ENCODE measurements at regions not wholly inside any gene's neighbourhood (a gene's known extent, or its start where the extent isn't known, plus 50 kb on each side); places are given as distances from the start of the nearest gene placed in this dataset.
"Not testable (repeated sequence)": the region's sequence is repeated elsewhere in the genome, so short reads cannot be mapped to it uniquely, and the experiment has no call there.

DNA sequence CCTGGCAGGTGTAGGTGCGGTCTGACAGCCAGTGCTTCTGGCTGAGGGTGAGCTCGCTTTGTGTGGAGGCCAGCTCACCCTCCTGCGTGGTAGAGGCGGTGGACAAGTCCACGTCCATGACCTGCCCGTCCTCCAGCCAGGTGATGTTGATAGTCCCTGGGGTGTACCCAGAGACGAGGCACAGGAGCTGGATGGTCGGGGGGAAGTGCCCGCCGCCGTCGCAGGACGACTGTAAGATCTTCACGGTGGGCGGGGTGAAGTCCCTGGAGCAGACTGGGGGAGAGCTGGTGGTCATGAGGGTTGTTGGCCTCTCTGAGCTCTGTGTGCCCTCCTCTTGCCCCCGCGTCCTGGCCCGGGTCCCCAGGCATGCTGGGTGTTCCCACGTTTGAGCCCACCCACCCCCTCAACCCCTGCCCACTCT is 74.6 kb downstream of the TMEM121 start:
- DNase-seq (ENCODE audit: low spot score), result no peak

DNA sequence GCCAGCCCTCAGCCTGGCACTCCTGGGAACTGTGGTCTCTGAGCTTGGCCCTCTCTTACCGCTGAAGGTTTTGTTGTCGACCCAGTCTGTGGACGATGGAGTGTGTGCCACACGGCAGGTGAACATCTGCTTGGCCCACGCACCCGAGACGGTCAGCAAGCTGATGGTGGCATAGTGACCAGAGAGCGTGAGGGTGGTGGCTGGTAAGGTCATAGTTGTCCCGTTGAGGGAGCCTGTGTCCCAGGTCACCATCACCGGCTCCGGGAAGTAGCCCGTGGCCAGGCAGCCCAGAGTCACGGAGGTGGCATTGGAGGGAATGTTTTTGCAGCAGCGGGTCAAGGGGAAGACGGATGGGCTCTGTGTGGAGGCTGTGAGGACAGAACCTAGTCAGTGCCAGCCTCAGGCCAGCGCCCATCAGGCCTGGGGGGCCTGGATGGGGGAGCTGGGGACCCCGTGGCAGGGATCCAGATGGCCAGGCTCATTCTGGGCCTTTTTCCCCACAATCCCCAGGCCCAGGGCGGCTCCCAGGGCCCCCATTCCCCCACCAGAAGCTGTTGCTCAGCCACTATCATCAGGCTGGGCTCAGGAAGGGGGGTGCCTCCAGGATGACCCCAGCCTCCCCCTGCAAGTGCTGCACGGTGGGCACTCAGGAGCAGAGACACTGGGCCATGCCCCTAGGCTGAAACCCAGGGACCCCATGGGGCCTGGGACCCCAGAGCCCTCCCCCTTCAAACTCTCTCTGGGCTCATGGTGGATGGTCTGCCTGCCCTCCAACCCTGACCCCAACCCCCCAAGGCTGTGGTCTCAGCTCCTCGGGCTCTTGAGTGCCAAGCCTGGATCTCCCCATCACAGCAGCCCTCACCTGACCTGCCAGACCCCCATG is 75.2 kb downstream of the TMEM121 start:
- no peak for DNase-seq (ENCODE audit: low spot score)

DNA sequence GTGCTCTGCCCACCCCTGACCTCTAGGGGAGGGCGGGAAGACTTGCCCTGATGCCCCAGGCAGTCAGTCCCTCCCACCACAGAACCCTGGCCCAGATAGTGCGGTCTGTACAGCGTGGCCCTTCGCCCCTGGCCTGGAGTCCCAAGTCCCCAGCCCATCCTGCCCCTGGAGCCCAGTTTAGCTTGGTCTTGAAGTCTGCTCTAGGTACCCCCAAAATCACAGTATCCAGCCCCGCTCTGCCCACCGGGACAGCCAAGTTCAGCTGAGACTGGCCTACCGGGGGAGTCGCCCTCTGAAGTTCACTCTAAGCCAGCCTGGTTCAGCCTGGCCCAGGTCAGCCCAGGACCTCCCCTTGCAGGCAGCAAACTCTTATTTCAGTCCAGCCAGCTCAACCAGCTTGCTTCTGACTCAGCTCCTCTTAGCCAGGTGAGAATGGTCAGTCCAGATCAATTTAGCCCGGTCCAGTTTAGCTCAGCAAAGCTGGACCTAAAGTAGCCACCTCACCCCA is 75.9 kb downstream of the TMEM121 start:
- DNase-seq (ENCODE audit: low spot score), result no peak

DNA sequence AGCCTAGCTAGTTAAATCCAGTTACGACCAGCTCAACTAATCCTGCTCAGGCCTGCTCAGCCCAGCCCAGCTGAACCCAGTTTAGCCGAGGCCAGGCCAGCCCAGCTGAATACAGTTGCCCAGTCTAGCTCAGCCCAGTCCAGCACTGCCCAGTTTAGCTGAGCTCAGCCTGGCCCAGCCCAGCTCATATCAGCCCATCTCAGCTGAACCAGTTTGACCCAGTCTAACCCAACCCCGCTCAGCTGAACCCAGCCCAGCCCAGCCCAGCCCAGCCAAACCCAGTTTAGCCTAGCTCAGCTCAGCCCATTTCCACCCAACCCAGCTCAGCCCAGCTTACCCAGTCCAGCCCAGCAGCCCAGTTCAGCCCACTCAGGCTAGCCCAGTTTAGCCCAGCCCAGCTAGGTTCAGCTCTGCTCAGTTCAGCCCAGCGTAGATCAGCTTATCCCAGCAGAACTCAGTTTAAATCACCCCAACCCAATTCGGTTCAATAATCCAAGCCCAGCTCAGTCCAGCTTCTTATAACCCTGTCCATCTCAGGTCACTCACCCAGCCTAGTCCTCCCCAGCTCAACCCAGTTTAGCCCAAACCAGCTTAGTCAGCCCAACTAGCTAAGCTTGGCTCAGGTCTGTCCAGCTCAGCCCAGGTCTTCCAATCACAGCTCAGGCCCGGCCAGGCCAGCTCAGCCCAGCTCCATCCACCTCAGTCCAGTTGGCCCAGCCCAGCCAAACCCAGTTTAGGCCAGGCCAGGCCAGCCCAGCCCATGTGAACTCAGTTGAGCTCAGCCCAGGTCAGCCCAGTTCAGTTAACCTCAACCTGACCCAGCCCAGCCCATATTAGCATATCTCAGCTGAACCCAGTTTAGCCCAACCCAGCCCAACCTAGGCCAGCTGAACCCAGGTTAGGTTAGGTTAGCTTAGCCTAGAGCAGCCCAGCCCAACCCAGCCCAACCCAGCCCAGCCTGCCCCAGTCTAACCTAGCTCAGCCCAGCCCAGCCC is 76.7 kb downstream of the TMEM121 start:
- DNase-seq (ENCODE audit: low spot score), result no peak

DNA sequence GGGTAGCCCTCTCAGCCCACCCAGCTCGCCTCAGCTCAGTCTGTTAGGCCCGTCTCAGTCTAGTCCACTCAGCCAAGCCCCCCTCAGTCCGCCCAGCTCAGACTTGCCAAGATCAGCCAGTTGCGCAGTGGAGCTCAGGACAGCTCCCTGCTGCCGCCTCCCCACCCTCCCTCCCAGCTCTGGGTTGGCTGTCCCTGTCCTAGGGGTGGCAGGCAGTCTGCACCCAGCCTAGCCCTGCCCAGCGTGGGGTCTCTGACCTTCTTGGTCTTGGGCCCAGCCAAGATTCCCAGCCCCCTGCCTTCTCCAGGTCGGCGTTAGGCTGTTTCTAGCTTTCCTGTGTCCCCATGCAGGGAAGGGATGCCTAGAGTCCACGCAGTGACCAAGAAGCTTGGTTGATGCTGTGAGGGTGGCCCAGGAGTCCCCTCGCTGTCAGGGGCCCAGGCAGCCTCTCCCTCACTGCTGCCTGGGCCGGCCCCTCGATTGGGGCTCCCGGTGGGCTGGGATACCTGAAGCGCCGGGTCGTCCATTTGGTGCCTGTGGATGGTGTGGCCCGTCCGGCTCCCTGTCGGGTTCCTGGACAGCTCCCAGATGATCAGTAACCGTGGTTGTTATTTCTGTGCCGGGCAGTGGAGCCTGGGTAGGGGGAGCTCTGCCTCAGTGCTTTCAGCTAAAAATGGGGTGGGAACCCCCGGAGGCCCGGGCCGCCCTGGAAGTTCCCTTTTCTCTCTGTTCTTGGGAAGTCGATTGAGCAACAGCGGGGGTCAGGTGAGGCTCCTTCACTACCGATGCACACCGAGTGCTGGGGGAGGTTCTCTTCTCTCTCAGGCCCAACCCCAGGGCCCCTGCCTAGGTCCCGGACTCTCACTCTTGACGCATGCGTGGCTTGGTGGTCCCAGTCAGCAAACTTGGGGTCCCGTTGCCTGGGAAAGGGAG is 78.4 kb downstream of the TMEM121 start:
- not testable (repeated sequence) for DNase-seq (ENCODE audit: low spot score)

DNA sequence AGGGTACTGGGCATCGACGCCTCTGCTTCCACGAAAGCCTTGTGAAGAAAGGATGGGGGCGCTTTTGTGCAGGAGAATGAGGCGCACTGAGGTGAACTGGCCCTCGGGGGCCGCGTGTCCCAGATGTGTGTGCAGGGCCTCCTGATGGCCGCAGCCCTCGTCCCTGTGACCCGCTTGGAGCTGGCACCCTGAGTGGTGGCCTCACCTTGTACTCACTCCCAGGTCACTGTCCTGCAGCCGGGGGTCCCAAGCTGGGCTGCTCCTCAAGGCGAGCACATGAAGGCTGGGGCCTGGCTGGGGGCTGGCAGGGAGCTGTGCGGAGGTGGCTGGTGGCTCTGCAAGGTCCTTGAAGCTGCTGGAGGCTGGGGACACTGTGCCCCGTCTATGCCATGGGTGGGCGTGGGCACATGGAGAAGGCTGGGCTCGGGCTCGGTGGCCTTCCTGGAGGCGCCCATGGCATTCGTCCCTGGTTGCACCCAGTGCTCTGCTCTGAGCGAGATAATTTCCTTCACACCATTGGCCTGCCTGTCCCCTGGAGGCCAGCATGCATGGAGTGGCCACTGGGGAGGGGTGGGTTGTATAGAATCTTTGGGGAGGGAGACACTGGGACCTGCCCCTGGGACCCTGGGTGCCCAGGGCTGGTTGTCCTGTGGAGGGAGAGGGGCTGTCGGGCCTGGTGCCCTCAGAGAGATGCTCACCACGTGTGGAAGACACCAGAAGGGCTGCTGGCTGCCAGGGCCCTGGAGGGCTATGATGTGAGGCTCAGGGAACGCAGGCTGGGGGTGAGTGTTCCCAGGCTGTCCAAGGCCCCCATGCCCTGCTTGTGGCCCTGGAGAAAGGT is 79.3 kb downstream of the TMEM121 start:
- DNase-seq (ENCODE audit: low spot score), result no peak

DNA sequence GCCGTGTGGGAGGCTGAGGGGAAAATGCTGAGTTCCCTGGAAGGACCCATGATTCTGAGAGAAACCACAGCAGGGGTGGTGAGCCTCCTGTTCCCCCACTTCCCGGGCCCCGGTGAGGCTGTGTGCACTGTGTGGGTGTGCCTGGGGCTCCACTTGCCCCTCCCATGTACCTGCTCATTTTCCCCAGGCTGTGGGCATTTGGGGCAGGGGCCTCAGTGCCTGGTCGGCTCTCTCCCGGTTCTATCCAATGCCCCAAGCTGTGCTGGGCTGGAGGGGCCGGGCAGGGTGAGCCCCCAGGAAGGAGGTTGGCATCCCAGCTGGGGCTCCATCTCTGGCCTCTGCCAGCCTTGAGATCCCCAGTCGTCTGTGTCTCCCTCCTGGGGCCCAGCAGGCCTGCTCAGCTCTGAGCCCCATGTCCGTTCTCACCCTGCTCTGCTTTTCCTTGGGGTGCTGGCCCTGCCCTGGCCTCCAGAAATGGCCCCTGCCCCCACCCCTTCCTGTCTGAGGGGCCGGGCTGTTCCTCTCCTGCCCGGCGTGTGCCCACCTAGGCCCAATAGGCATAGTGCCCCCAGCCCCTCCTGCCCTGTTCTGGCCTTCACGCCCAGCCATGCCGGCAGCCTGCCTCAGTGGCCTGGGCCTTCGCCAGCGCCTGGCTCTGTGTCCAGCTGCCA is 80.1 kb downstream of the TMEM121 start:
- not testable (repeated sequence) for DNase-seq (ENCODE audit: low spot score)

DNA sequence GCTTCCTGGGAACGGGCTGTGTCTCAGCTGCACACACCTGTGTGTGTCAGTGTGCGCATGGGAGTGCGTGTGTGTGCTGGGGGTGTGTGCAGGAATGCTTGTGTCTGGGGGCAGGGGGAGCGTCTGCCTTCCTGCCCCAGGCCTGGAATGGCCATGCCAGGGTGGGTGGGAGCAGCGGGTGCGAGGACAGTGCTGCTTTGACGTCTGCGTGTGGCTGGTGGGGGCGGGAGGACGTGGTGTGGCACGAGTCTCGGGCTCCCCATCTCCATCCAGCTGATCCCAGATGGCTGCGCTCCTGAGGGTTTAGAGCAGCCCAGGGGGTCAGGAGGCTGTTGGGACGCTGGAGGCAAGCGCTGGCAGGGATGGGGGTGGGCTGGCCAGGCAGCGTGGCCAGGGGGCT is 80.6 kb downstream of the TMEM121 start:
- not testable (repeated sequence) for DNase-seq (ENCODE audit: low spot score)

DNA sequence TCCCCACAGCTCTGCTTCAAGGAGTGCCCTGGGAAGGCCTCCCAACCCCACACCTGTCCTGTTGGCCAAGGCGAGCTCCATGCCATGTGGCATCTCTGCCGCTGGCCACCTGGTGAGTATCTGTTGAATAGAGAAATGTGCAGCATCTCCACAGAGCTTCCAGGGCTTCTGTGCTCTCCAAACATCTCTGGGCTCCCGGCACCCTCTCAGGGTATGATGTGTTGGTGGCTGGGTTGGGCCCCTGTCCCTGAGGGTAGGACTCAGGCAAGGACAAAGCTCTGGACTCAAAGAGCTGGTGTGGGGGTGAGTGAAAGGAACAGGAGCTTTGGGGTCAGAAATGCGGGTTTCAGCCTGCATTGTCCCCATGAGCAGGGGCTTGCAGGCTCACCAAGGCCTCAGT is 88.6 kb downstream of the TMEM121 start:
- not testable (repeated sequence) for DNase-seq (ENCODE audit: low spot score)

DNA sequence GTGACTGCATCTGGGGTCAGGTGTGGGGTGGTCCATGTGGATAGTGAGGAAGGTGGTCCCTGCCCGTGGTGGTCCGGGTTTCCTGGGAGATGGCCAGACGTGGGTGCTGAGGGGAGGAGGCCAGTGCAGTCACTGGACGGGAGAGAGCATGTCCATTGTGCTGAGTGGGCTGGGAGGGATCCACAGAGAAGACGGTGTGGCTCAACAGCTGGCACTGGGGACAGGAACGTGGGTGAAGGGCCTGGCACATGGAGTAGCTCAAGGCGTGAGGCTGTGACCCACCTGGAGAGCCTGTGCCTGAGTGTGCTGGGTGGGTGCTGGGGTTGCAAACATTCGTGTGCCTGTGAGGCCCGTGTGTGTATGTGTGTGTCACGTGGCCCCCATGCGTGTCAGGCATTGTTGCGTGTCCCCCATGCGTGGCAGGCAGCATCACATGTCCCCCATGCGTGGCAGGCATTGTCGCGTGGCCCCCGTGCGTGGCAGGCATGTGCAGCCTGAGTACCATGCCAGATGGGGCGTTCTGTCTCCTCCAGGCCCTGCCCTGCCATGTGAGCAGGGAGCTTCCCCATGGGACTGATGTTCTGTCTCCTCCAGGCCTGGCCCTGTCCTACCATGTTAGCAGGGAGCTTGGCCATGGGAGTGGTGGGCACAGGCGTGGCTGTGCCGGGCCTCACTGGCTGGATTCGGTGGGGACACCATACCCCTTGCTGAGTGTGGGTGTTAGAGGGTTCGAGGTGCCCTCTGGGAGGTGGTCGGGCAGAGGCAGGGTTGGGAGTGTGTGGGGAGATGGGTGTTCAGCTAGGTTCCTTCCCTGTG is 89.8 kb downstream of the TMEM121 start:
- DNase-seq (ENCODE audit: low spot score), result not testable (repeated sequence)

DNA sequence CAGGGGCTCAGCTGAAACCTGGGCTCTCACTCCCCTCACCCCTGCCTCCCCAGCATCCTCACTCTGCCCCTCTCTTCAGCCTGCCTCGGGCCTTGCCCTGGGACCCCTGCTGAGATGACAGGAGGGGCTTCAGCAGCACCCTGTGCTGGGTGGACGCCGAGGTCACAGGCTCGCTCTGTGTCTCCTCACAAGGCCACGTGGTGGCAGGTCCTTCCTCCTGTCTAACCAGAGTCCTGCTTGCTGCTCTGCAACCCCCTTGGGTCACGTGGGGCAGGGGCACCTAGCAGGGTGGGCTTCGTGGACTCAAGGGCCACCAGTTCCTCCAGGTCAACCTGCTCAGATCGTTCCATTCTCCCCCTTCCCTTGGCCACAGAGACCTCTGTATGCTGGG is 90.4 kb downstream of the TMEM121 start:
- DNase-seq (ENCODE audit: low spot score), result no peak

DNA sequence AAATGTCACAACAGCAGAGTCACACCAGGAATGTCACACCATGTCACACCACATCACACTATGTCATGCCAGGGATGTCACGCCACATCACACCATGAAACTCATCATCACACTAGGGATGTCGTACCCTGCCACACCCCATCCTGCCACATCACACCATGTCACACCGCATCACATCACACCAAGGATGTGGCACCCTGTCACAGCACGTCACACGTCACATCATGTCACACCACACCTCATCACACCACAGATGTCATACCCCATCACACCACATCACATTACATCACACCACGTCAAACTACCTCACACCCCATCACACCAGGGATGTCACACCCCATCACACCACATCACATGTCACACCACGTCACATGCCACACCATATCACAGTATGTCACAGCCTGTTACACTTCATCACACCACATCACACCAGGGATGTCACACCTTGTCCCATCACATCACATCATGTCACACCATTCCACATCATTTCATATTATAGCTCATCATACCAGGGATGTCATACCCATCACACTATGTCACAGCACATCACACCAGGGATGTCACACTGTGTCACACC is 90.9 kb downstream of the TMEM121 start:
- no peak for DNase-seq (ENCODE audit: low spot score)

DNA sequence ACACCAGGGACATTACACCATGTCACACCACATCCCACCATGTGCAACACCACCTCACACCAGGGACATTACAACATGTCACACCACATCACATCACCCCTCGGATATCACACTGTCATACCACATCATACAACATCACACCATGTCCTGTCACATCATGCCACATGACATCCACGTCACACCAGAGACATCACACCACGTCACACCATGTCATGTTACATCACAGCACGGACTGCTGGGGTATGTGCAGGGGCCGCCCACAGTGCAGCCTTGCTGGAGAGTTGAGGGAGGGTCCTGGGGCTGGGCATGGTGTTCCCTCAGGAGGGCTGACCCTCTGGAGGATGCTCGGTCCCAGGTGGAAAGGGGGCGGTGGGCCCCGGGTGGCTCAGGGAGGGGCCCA is 91.4 kb downstream of the TMEM121 start:
- not testable (repeated sequence) for DNase-seq (ENCODE audit: low spot score)

DNA sequence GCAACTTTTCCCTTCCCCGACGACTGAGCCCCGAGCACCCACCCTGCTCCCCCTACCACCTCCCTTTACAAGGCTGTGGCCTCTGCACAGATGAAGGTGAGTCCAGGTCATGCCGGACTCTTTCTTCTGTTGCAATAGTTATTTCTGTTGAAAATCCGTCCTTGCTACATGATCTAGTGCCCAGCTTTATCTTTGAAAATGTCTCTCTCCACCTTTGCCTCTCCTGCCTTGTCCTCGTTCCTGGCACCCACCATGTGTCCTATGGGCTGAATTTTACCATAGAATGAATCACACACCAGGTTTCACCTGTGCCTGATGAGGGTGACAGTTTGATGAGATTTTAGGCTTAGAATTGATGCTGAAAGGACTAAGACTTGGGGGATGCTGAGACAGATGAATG is 92.9 kb downstream of the TMEM121 start:
- not testable (repeated sequence) for DNase-seq (ENCODE audit: low spot score)

DNA sequence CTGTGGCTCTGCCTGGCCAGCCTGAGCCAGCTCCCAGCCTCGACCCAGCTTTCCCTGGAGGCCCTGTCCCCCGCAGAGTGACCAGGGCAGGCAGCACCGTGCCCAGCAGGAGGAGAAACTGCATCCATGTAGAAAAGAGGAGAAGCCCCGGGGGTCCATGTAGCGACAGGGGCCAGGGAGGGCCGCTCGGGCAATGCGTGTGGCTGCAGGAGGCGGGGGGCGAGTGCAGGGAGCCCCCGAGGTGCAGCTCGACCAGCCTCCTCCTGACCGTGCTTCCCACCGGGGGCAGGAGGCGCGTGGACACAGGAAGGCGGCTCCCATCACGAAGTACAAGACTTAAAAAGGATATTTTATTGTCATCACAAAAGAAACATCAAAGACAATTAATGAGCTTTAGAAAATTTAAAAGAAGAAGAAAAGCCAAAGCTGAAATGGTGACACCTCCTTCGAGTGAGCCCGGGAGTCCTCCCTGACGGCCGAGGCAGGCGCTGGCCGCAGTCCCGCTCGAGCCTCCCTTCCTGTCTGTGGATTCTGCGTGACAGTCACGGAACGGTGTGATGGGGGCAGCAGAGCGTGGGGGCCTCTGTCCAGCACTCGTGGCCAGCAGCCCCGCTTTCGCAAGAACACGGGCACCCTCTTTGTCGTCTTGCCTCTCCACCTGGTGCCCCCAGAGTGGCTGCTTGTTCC is 93.9 kb downstream of the TMEM121 start:
- DNase-seq (ENCODE audit: low spot score), result not testable (repeated sequence)

DNA sequence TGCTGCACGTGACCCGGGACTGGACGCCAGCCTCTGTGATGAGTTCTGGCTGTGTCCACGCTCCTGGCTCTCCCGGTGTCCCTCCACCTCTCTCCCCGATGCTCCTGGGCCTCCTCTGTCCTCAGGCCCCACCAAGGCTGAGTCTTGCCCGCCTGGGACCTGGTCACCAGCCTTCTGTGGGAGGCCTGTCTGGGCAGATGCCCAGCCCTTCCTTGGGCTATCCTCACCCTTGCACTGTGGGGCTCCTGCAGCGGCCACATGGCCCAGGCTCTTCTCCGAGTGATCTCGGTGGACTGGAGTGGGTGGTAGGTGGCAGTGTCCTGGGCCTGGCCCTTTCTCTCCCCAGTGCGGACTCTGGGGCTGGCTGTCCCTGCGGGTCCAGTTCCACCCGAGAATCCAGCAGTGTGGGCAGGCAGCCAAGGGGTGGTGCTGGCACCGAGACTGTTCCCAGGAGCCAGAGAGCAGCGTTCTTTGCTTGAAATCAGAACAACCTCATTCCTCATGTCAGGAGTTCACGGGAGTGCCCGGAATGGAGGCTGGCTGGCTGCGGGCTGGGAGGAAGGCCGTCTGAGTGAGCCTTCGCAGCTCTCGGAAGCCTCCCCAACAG is 94.6 kb downstream of the TMEM121 start:
- not testable (repeated sequence) for DNase-seq (ENCODE audit: low spot score)
